HFFc6 (cell line): ENCODE measurements at regions not wholly inside any gene's neighbourhood (a gene's known extent, or its start where the extent isn't known, plus 50 kb on each side); places are given as distances from the start of the nearest gene placed in this dataset.

Source experiments
- DNase-seq: peaks from one replicate; pipeline ENCODE4 v3.0.0-alpha.2; 2018
- H3K27ac Mint-ChIP-seq: 2 replicates; pipeline ENCODE4 v1.8.0; 2020; ENCODE audit warnings: mild to moderate bottlenecking, mixed read lengths
- H3K27me3 Mint-ChIP-seq: 2 replicates; pipeline ENCODE4 v1.8.0; 2021; ENCODE audit warnings: mild to moderate bottlenecking, moderate library complexity, mixed read lengths; ENCODE audit not compliant: insufficient read depth
- H3K36me3 Mint-ChIP-seq: 2 replicates; pipeline ENCODE4 v1.8.0; 2021; ENCODE audit warnings: low read depth, mixed read lengths
- H3K4me1 Mint-ChIP-seq: 2 replicates; pipeline ENCODE4 v1.8.0; 2020; ENCODE audit warnings: low read depth, mixed read lengths
- H3K4me3 Mint-ChIP-seq: 2 replicates; pipeline ENCODE4 v1.8.0; 2020; ENCODE audit warnings: mild to moderate bottlenecking, moderate library complexity, mixed read lengths
- H3K9me3 Mint-ChIP-seq: 2 replicates; pipeline ENCODE4 v1.8.0; 2020; ENCODE audit warnings: mild to moderate bottlenecking, mixed read lengths
- CTCF ChIP-seq: fragments of 200-600 bp; sonication (generic); IDR thresholded peaks from 2 replicates; pipeline ENCODE4 v1.5.0; 2021; ENCODE audit warnings: antibody characterized with exemption, mild to moderate bottlenecking

DNA sequence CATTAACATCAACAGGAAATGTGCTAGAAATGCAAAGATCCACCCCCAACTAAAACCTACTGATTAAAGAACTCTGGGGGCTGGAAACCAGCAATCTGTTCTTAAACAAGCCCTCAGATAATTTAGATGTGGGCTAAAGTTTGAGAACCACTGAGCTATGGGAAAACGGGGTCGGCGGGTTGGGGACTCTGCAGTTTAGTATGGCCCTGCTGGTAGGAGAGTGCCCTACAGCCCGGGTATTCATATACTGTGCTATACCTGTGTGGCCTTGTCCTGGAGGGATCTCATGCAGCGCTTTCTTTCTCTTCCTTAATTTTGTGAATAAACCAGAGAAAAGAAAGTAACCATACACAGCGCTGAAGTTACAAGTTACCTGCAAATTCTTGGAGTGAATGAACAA, 189.7 kb upstream of the GBE1 start:
- Mint-ChIP-seq H3K27ac (no peak overlapping the region), H3K4me3 (no peak overlapping the region), H3K36me3 (no peaks in the 10 kb centered on the region), H3K4me1 (no peaks in the 10 kb centered on the region), H3K27me3 (no peaks in the 10 kb centered on the region), H3K9me3 (no peaks in the 10 kb centered on the region)
- no peak for DNase-seq
- TF ChIP-seq CTCF: no peak

DNA sequence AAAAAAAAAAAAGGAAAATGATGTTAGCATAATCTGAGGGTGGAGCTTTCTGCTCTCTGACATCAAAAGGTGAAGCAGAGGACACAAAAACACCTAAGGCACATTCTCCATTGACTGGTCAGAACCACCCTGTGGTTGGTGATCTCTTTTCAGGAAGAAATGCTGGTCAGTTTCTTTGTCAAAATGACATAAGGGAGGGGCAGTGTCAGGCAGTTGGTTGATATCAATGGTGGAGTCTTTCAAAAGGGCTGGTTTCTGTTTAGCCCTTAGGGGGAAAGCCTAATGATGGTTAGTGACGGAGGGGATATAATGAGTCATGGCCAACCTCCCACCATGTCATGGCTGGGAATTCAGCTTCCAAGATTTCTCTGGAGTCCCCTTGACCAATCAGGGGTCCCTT, 185.9 kb upstream of the GBE1 start:
- H3K4me3 Mint-ChIP-seq: no peak overlapping the region
- no peak for DNase-seq
- no peaks in the 10 kb centered on the region for H3K4me1 Mint-ChIP-seq
- no peak overlapping the region for H3K27ac Mint-ChIP-seq
- no peak for TF ChIP-seq CTCF
- H3K9me3 Mint-ChIP-seq: peaks cover 6% of the 10 kb centered on the region
- no peaks in the 10 kb centered on the region for H3K36me3 Mint-ChIP-seq
- H3K27me3 Mint-ChIP-seq: no peaks in the 10 kb centered on the region

- no peak for TF ChIP-seq CTCF
Observed at GRCh38 chr3:81938681-81939080, 177.2 kb upstream of the GBE1 start.

DNA sequence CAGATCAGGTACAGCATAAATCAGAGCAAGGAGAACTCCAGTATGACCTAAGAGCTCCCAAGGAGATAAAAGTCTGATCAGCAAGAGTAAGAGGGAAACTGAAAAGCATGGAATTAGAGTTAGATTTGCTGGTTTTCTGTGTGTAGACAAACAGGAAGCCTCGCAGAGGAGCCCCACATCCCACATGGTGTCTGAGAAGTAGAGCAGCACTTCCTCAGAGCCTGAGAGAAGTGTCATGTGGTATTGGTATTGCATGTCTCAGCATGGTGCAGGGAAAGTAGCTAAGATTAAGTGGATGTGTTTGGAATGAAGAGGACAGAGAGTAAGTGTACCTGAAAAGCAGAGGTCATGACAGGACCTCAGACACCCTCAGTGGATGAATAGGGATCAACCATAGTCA, 175.4 kb upstream of the GBE1 start:
- Mint-ChIP-seq H3K4me3 (no peak overlapping the region), H3K4me1 (no peaks in the 10 kb centered on the region), H3K36me3 (no peaks in the 10 kb centered on the region), H3K27me3 (no peaks in the 10 kb centered on the region; the same call in 1 of the 2 replicates), H3K9me3 (no peaks in the 10 kb centered on the region), H3K27ac (no peak overlapping the region)
- TF ChIP-seq CTCF: no peak
- no peak for DNase-seq

More at GRCh38 chr3:81938681-81939080, 177.2 kb upstream of the GBE1 start:
- H3K4me1 Mint-ChIP-seq: no peaks in the 10 kb centered on the region
- H3K9me3 Mint-ChIP-seq: no peaks in the 10 kb centered on the region
- no peak overlapping the region for H3K4me3 Mint-ChIP-seq
- DNase-seq: no peak
- H3K27me3 Mint-ChIP-seq: no peaks in the 10 kb centered on the region; the same call in 1 of the 2 replicates
- H3K27ac Mint-ChIP-seq: no peak overlapping the region
- H3K36me3 Mint-ChIP-seq: no peaks in the 10 kb centered on the region

GRCh38 chr3:81932681-81933080, 171.2 kb upstream of the GBE1 start:
- no peaks in the 10 kb centered on the region for H3K4me1 Mint-ChIP-seq
- TF ChIP-seq CTCF: no peak
- no peak for DNase-seq
- H3K27ac Mint-ChIP-seq: no peak overlapping the region
- H3K4me3 Mint-ChIP-seq: no peak overlapping the region
- no peaks in the 10 kb centered on the region for H3K36me3 Mint-ChIP-seq
- no peaks in the 10 kb centered on the region for H3K9me3 Mint-ChIP-seq
- no peaks in the 10 kb centered on the region; the same call in 1 of the 2 replicates for H3K27me3 Mint-ChIP-seq
